ENCODE measurements at regions not wholly inside any gene's neighbourhood (a gene's known extent, or its start where the extent isn't known, plus 50 kb on each side); places are given as distances from the start of the nearest gene placed in this dataset.

DNA sequence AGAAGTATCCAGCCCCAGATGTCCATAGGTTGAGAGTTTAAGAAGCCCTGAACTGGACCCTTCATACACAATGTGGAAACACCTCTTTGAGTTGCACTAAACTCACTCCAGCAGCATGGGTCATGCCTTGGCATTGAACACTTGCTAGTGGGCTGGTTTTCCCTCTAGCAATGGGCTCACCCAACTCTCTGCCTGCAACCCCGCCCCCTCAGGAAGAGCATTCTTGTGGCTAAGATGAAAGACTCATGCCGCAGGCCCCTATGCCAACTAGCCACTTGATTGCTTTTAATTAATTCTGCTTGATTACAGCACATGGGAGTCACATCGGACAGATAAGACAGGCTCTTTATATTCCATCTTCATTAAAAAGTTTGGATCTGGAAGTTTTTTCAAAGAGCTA lies 136.5 kb upstream of the GJB5 start:
- DNase-seq, result no peak

DNA sequence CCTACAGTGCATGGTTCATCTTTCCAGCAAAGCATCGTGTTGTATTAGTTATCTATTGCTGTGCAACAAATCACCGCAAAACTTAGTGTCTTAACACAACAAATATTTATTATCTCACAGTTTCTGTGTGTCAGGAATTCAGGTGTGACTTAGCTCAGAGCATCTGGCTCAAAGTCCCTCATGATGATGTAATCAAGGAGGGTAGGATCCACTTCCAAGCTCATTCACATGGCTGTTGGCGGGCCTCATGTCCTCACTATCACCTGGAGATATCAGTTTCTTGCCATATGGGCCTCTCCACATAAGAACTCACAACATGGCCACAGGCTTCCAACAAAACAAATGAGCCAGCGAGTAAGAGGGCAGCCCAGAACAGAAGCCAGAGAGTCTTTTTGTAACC lies 135.6 kb upstream of the GJB5 start:
- no peak for DNase-seq

DNA sequence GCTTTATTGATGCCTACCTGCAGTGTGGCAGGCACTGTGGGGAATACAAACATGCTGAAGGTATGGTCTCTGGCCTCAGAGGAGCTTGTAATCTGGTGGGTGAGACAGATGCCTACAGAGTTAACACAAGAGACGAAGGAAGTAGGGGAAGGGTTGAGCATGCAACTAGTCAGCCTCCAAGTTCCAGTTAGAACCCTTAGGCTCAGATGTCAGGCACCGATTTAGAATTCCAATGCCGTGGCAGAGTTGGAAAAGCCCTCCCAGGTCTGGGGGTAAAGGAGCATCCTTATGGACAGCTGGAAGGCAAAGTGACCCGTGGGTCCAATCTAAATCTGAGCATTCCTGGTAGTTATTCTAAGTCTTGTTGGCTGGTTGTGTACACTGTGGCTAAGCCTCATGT lies 132.9 kb upstream of the GJB5 start:
- DNase-seq, result no peak

DNA sequence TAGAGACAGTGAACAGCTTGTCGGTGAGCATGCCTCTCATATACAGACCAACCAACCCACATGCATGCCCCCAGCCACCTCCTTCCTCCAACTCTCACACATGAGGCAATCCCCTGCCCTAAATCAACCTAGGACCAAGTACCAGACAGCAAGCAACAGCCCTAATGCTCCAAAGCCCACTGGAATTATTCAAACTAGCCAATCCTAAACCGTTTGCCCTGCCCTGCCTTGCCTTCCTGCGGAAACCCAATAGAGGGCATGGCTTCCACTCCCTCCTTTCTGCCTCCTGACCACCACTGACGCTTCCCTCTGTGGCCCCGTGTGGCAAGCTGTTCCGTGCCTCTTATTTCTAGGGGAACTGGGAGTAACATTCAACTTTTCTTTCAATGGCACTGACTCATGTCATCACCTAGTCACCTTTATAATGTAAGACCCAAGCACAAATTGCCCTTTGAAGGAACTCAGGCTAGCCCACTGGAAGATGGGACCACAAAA lies 129.3 kb upstream of the GJB5 start:
- no peak for DNase-seq

DNA sequence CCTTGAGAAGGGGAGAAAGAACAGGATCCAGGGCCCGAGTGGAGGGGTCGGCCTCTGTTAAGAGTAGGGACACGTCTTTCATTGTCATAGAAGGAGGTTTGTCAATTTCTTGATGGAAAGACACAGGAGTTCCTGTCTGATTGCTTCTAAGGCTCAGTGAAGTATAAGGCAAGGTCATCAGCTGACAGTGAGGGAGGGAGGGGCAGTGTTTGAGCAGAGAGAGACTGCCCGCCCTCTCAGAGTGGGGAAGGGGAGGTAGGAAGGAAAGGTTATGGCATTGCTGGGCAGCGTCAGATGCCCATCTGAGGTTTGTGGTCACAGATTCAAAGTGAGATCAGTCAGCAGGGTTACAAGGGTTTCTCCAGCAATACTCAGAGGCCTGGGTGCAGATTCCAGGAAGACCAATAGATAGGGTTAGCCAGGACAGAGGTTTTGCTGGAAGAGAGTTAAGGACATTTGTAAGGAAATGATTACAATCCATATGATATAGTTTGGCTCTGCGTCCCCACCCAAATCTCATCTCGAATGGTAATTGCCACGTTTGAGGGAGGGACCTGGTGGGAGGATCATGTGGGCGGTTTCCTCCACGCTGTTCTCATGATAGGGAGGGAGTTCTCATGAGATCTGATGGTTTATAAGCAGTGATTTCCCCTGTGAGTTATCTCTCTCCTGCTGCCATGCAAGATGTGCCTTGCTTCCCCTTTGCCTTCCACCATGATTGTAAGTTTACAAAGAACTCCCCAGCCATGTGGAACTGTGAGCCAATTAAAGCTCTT lies 127.2 kb upstream of the GJB5 start:
- no peak for DNase-seq

DNA sequence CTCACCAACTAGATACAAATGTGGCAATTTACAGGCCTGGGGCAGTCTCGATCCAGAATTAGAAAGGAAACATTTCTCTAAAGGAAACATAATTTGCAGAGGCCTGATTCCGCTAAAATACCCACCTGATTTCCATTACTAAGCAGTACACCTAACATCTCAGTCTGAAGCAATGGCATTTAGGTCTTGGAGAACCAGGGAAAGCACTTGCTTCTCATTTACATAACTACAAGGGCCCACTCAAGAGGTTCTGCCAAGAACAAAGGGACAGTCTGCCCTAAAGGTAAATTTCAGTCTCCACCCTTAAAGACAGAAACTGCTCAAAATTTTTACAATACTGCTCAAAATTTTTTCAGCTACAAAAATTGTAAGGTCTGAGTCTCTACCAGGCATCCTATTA lies 123.7 kb upstream of the GJB5 start:
- no peak for DNase-seq

DNA sequence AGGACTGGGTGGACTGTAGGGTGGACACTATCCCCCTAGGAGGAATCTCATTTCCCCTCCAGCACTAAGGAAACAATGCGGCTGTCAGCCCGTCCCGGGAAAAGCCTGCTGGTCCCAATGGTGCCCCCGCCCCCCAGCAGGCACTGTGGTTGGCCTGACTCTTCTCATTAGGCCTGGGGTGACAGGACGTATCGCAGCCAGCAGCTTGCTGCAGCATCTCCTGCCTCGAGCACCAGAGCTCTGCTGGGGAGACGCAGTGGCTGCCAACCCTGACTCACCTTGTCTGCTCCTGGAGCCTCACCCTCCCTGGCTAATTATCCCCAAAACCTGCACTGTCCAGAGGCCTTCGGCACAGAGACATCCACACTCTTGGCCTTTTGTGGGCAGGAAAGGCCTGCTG lies 115.1 kb upstream of the GJB5 start:
- no peak for DNase-seq

DNA sequence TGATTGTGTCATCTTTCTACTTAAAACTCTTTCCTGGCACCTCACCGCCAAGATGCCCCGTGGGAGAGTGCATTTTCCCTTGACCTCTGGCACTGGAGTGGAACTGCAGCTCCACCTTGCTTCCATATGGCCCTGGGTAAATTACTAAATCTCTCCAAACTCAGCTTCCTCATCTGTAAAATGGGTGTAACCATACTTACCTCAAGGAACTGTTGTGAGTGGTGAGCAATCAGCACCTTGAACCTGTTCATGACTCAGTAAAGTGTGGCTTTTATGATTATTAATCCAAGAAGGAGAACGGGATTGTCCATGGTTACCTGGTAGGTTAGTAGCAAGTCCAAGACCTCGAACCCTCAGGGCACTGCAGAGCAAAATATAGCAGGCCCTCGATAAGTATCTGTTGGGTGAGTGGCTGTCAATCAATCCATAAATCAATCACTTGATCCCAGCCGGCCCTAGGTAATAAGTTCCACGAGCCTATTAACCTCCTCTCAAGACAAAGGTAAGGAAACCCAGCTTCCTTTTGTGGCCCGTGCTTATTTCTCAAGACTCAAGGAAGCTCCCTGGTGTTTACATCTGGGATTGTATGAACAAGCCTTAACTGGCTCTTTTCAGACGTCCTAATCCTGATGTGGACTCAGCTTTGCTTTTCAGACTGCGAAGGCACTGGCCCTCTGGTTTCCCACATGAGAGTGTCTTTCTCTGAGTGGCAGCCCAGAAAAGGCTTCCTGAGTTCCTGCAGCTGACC lies 114.0 kb upstream of the GJB5 start:
- no peak for DNase-seq

DNA sequence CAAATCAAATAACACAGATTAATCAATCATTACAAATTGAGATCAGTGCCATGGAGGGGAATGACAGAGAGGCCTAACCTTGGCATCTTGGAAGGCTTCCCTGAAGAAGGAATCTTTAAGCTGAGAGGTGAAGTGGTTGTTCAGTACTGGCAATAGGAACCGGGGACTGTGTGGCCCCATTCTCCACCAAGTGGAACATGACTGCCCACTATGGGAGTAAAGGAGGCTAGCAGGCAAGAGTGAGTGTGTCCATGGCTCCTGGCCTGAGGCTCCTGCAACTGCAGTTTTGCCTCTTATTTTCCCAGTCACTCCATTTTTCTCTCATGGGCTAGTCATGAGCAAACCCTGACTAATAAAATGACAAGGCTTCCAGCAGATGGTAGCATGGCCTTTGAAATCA lies 112.2 kb upstream of the GJB5 start:
- no peak for DNase-seq

DNA sequence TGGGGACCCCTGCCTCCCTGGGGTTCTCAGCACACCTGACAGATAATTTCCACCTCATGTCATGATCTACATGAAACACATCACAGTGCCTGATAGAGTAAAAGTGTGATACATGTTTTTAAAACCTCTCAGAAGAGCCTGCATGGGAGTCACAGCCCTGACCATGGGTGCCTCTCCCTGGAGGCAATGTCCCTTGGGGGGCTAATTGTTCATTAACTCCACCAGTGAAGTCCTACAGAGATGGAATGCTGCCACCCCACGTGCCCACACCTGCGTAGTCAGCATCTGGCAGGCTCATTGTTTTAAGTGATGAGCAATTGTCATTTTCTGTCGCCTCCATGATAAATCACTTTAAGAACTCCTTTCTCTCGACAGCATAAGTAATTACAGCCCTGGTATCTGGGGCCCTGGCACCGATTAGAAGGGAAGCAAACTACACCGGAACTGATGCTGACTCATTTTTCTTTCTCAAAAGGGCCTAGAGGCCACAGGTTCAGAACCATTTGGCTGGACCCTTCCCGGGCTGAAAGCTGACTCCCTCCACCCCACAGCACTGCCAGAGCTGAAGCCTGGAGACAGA lies 109.6 kb upstream of the GJB5 start:
- DNase-seq, result no peak

DNA sequence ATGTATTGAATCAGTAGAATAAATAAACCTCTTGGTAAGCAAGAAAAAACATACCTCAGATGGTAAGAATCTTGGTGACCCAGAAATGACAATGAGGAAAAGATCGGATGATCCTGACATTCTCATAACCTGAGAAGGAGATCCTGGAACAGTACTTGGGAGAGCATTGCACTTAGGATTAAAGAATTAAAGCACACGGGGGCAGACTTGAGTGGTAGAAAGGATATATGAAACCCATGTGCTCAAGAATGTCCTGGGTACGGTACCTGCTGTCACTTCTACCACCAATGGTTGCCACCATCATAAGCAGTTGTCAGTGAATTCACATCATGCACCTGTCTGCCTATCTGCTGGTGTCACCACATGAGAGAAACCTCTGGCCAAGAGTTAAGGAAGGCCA lies 108.9 kb upstream of the GJB5 start:
- no peak for DNase-seq

DNA sequence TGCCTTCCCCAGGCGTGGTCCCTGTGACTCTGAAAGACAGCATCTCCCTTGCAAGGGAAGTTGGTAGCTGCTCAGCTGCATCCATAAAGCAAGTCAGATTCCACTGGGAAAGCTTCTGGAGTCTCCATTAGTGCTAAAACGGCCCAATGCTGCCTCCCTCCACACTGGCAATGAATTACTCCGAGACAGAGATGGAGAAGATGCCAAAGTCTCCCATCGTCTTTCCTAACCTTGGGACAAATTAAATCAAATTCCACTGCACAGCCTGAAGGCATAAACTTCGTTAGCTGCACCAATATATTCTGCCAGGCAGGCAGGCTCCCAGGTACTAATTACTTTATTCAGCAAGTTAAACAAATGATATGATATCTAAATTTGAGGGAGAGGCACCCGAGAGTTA lies 106.3 kb upstream of the GJB5 start:
- no peak for DNase-seq

DNA sequence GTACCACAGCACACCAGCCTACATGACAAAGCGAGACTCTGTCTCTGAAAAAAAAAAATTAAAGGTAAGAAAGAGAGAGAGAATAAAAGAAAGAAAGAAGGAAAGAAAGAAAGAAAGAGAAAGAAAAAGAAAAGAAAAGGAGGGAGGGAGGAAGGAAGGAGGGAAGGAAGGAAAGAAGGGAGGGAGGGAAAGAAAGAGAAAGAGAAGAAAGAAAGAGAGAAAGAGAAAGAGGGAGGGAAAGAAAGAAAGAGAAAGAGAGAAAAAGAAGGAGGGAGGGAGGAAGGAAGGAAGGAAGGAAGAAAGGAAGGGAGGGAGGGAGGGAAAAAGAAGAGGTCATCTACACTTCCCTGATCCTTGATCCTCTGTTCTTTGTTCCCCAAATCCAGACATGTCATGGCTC lies 104.8 kb upstream of the GJB5 start:
- no peak for DNase-seq

DNA sequence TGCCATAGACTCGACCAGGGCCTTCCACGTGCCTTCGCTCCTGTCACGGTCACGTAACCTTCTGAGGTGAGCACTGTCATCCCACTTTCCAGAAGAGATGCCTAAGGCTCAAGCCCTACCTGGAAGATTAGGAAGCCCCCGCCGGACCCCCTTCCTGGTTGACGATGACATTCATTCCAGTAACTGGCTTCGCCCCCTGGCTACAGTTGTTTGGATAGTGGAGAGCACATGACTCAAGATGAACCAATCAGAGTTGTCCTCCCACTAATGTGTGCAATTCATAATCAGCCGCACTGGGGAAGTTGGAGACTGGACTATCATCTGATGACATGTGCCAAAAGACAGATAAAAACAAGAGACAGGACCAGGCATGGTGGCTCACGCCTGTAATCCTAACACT lies 104.0 kb upstream of the GJB5 start:
- no peak for DNase-seq

DNA sequence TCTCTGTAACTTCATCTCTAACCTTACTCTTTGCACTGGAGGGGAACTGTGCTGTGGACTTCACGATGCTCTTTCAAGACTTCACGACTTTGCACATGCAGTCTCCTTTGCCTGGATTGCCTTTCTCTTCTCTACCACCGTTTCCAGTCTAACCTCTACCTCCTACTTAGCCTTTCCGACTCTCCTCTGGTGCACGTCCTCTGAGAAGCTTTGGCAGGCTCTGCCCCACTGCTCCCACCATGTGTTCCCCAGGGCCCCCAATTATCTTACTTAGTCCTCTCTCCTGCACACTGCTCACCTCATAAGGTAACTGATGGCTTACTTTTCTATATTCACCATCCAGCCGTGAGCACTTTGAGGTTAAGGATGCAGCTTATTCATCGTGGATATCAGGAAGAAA lies 101.7 kb upstream of the GJB5 start:
- DNase-seq, result no peak

DNA sequence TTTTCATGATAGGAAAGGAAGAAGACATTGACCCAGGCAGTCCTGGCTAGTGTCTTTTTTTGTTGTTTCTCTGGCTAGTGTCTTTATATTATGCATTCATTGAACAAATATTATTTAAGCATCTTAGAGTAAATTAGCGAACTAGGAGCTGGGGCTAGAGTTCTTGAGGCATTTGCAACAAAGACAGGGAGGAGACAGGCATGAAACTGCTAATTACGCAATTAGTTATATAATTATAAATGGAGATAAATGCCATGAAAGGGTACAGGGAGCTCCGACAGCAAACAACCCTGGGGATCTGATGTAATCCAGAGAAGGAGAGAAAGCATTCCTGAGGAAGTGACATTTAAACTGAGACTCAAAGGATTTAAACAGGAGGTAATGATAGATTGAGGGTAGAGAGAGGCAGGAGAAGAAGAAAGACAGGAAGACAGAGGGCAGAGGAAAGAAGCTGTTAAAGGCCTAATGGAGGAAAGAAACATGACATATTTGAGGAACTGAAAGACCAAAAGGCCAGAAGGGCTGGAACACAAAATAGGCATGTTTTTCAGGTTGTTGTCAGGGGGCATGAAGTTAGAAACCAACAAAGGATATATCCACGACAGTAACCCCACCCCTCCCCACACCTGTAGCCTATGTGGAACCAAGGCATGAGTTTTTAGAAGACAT lies 99.5 kb upstream of the GJB5 start:
- no peak for DNase-seq

DNA sequence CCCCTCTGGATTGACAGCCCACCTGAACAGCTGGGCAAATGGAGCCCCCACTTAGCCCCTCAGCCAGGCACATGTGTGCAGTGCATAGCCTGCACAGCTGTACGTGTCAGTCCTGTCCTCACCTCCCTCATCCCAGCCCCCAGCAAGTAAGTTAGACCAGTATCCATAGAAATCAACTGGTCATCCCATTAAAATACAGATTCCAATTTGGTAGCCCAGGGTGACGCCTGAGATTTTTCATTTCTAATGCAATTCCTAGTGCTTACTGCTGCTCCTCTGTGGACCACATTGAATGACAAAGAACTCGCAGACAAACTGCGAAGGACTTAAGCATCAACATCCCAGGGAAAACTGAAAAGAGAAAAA lies 99.0 kb upstream of the GJB5 start:
- DNase-seq, result no peak

DNA sequence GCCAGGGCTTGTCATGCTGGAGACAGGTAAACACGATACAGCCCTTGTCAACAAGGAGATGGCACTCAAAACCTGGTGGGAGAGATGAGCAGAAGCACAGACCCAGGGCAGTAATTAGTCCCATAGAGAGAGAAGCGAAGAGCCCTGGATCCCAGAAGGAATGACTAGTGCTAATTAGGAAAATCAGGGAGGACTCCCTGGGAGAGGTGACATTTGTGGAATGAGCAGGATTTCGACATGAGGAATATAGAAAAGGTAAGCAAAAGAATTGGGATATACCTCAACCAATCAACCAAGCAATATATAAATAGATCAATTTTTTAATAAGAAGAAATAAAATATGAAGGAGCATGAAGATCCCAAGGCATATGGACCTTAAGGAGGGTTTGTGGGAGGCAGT lies 98.5 kb upstream of the GJB5 start:
- no peak for DNase-seq

DNA sequence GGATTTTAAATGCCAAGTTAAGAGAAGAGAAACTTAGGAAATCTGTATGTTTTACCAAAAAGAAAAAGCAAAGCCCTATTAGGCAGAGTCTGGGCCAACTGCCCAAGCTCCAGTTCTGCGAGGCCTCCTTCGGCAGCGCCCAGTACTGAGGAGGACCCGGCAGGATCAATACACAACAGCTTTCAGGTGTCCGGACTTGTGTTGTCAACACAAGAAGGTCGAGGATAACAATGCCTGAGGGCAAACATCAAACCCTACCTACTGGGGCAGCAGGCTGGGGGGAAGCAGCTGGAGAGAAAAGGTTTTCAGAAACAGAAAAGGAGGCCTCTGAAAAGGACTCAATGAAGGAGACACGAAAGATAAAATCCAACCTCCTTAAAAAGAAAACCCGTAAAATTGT lies 98.1 kb upstream of the GJB5 start:
- DNase-seq, result no peak

DNA sequence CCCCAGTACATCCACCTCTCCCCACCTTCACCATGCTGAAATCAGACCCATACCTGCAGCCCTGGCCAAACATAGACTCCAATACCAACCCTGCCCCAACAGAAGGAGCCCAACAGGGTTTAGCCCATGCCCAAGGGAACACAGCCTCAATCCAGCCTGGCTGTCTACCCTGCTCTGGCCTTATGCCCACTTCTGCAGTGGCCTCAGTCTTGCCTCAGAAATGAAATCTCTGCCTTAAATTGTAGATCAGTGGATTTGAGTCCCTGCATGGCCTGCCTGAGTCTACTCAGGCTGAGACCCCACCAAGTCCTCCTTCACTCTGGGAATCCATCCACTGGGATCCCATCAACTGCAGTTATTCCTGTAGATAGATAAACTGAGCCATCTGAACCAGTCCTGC lies 97.6 kb upstream of the GJB5 start:
- no peak for DNase-seq

DNA sequence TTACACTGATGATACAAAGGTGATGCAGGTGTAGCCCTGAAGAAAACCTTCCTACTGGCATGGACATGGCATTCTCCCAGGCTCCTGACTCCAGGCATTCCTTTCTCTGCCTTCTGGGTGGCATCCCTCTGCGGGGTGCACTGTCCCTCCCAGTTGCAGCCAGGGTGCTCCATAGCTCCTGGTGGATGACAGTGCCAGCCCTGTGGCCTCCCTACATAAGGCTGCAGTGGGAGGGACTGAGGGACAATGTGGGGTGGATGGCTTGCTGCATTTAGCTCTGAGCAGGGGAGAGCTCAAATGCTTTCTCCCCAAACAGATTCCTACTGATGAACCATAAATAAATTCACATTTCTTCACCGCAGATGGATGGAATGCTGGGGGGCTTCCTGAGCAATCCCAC lies 97.0 kb upstream of the GJB5 start:
- DNase-seq, result no peak

DNA sequence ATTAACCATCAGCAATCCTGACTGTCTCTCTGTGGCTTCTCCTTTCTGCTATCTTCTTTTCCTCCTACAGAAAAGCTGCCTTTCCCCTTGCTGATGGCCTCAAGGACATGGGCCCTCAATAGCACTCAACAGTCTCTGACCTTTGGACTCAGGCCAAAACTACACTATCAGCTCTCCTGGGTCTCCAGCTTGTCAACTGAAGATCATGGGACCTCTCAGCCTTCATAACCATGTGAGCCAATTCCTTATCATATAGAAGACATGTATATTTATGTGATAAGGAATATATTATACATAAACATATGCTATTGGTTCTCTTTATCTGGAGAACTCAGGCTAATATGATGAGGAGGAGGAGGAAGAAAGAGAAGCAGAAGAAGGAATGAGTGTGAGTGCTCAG lies 91.8 kb upstream of the GJB5 start:
- DNase-seq, result no peak

DNA sequence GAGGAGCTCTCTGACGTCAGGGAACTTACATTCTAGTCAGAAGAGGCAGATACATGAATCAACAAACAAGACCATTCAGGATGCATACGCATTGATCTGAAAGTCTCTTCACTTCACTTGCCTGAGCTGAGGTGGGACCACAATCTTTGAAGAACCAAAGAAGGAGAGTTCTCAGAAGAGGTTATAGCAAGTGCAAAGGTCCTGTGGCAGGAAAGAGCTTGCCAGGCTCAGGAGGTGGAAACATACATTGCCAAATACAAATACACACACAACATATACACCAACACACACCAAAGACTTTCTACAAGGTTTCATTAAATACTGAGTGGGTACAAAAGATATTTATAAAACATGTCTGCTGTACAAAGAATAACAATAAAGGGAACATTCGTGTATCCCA lies 86.8 kb upstream of the GJB5 start:
- no peak for DNase-seq

DNA sequence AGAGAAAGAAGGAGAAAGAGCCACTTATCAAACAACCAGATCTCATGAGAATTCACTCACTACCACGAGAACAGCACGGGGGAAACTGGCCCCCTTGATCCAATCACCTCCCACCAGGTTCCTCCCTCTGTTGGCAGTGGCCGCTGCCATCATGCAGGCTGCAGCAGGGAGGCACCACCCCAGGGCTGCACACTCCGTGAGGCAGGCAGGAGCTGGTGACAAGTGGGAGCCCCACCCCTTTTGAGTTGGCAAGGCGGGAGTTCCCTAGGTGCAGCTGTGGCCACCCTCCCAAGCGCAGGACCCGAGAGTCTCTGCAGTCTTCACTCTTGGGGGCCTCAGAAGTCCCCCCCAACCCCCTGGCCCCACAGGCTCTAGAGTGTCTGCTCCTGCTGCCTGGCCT lies 83.9 kb upstream of the GJB5 start:
- DNase-seq, result no peak
